K562 (cell line): ENCODE measurements at regions not wholly inside any gene's neighbourhood (a gene's known extent, or its start where the extent isn't known, plus 50 kb on each side); places are given as distances from the start of the nearest gene placed in this dataset.

ENCODE experiments used
- ATAC-seq: fragments of 200-7000 bp; cut with Tn5 transposase; 3 replicates; pipeline ENCODE4 v1.9.1; 2020; ENCODE audit warnings: moderate library complexity
- BruUV-seq: library from RNA; stranded (reverse); fragments of 400-500 nt; replicated peaks from 2 replicates; lab custom pipeline; 2021; lab: Mats Ljungman, UMichigan
- CTCF ChIA-PET: fragments of 300-600 bp; formaldehyde crosslinking; extraction: SDS; loops from one replicate; lab custom pipeline; 2021; ENCODE audit warnings: low intra/inter-chr PET ratio; lab: Yijun Ruan, JAX
- POLR2A ChIA-PET: fragments of 300-600, 350-650 bp; sonication (Branson Sonifier 250); formaldehyde crosslinking; extraction: SDS; loops from one replicate; lab custom pipeline; 2021; ENCODE audit warnings: antibody characterized with exemption, inconsistent platforms; lab: Yijun Ruan, JAX
- DNase-seq, 4 experiments: peaks; one replicate each; pipeline versions ENCODE4 v3.0.0 to v3.0.0-alpha.2; 2011 to 2018; ENCODE audit warnings: low spot score in 3 of 4, mixed read lengths in 3 of 4; ENCODE audit errors: extremely low read depth in 1 of 4
- FAIRE-seq: peaks from 2 replicates; lab custom pipeline; 2011; peaks lifted over from hg19 to GRCh38; lab: Jason Lieb, UNC
- H2AFZ ChIP-seq: 2 replicates; pipeline ENCODE4 v1.6.0; 2011; ENCODE audit warnings: low read depth, low read length, control low read depth, inconsistent platforms
- H3K27ac ChIP-seq: fragments of 200-600 bp; 3 replicates; pipeline ENCODE4 v1.8.0; 2011; ENCODE audit warnings: low read depth, mild to moderate bottlenecking, control low read depth, inconsistent platforms, low read length, moderate library complexity, mixed read lengths; ENCODE audit errors: extremely low read depth
- H3K27me3 ChIP-seq, 2 experiments: fragments of 300-600 bp in 1 of 2; 2 replicates in 1 of 2; 3 replicates in 1 of 2; pipeline versions ENCODE4 v1.6.0 to v1.8.0; 2011; ENCODE audit warnings: inconsistent platforms in 2 of 2, low read length in 2 of 2, mild to moderate bottlenecking in 1 of 2, mixed read lengths in 1 of 2, moderate library complexity in 1 of 2; ENCODE audit not compliant: control insufficient read depth in 2 of 2, insufficient read depth in 2 of 2
- H3K36me3 ChIP-seq: fragments of 300-600 bp; 3 replicates; pipeline ENCODE4 v1.8.0; 2011; ENCODE audit warnings: mild to moderate bottlenecking, low read length, inconsistent platforms; ENCODE audit not compliant: control insufficient read depth, insufficient read depth
- H3K4me1 ChIP-seq, 2 experiments: fragments of 200-600 bp in 1 of 2; replicated peaks in 1 of 2; 2 replicates in 1 of 2; 3 replicates in 1 of 2; pipeline versions ENCODE4 v1.5.1 to v1.8.0; 2011; ENCODE audit warnings: inconsistent platforms in 2 of 2, low read length in 2 of 2, mild to moderate bottlenecking in 1 of 2, mixed read lengths in 1 of 2, moderate library complexity in 1 of 2; ENCODE audit not compliant: control insufficient read depth in 2 of 2, insufficient read depth in 2 of 2
- H3K4me2 ChIP-seq: 2 replicates; pipeline ENCODE4 v1.6.1; 2011; ENCODE audit warnings: low read length, control low read depth, inconsistent platforms, mixed read lengths; ENCODE audit not compliant: insufficient read depth
- H3K4me3 ChIP-seq: fragments of 200-600 bp; sonication (generic), shearing (Covaris generic); 2 replicates; pipeline ENCODE4 v1.5.1; 2016; ENCODE audit warnings: control low read depth, inconsistent platforms
- H3K79me2 ChIP-seq: fragments of 200-600 bp; 3 replicates; pipeline ENCODE4 v1.8.0; 2011; ENCODE audit warnings: low read length, inconsistent platforms; ENCODE audit not compliant: control insufficient read depth, insufficient read depth
- H3K9ac ChIP-seq, 2 experiments: 2 replicates each; pipeline versions ENCODE4 v1.6.0 to v1.6.1; 2011; ENCODE audit warnings: low read depth in 2 of 2, low read length in 2 of 2, control low read depth in 1 of 2, inconsistent platforms in 1 of 2, mild to moderate bottlenecking in 1 of 2, mixed read lengths in 1 of 2; ENCODE audit not compliant: insufficient read depth in 1 of 2
- H3K9me1 ChIP-seq: one replicate; pipeline ENCODE4 v1.6.0; 2011; ENCODE audit warnings: inconsistent platforms, mild to moderate bottlenecking, low read length, moderate library complexity; ENCODE audit not compliant: control insufficient read depth, insufficient read depth
- H3K9me3 ChIP-seq: replicated peaks from 2 replicates; pipeline ENCODE4 v1.5.1; 2011; ENCODE audit warnings: low read depth, low read length, inconsistent platforms; ENCODE audit not compliant: control insufficient read depth, insufficient read depth
- H4K20me1 ChIP-seq: replicated peaks from 2 replicates; pipeline ENCODE4 v1.6.1; 2011; ENCODE audit warnings: low read length, inconsistent platforms, mixed read lengths; ENCODE audit not compliant: control insufficient read depth, insufficient read depth
- CBX1 ChIP-seq: sonication (generic); IDR thresholded peaks from 2 replicates; pipeline ENCODE4 v1.6.1; 2016; ENCODE audit warnings: antibody characterized with exemption, low read depth, mild to moderate bottlenecking
- DACH1 ChIP-seq: fragments of 450-650 bp; IDR thresholded peaks from 2 replicates; pipeline ENCODE4 v1.6.1; 2018; ENCODE audit not compliant: partially characterized antibody
- HEY1 ChIP-seq: fragments of 250-450 bp; sonication (Bioruptor Pico); IDR thresholded peaks from 2 replicates; pipeline ENCODE4 v1.5.0; 2020; ENCODE audit warnings: mild to moderate bottlenecking, moderate library complexity, borderline replicate concordance
- MTA3 ChIP-seq: fragments of 450-650 bp; formaldehyde crosslinking; IDR thresholded peaks from 2 replicates; pipeline ENCODE4 v1.6.1; 2017; ENCODE audit warnings: mild to moderate bottlenecking, borderline replicate concordance
- ZNF140 ChIP-seq: fragments of 250-450 bp; sonication (Bioruptor Pico); IDR thresholded peaks from 2 replicates; pipeline ENCODE4 v1.8.0; 2021; ENCODE audit warnings: moderate library complexity, mild to moderate bottlenecking, inconsistent platforms
- ZNF316 ChIP-seq: fragments of 450-650 bp; IDR thresholded peaks from 2 replicates; pipeline ENCODE4 v1.6.1; 2016
- WGBS: fragments of 100-300 bp; shearing (Covaris generic); methylation state at CpG from one replicate; pipeline ENCODE4 v1.1.6; 2016; ENCODE audit warnings: low coverage, mixed read lengths; ENCODE audit not compliant: insufficient coverage; ENCODE audit errors: missing lambda C conversion rate; 5-methylcytosine and 5-hydroxymethylcytosine counted together
- in situ Hi-C: fragments of 300-500 bp; cut with MboI; formaldehyde crosslinking; loops from 4 replicates; pipeline ENCODE4 v1.15.0; 2018; ENCODE audit warnings: inconsistent platforms, mixed read lengths
- intact Hi-C: fragments of 100-400 bp; cut with micrococcal nuclease; formaldehyde crosslinking; loops from 2 replicates; pipeline ENCODE4 v1.14.2; 2022
- TF ChIP-seq, protein P1 (sequence below): IDR thresholded peaks from 2 replicates; pipeline ENCODE4 v1.6.1; 2016; ENCODE audit warnings: missing genetic modification characterization, missing compliant biosample characterization

GRCh38 chr21:38885909-38886308, 80.2 kb downstream of the ETS2 start:
- in situ Hi-C loops = no loop called here
- intact Hi-C loops = no loop called here
- H3K27me3 ChIP-seq = no peaks in the 10 kb centered on the region; a peak in 1 of 5 replicates
- H3K79me2 ChIP-seq = no peaks in the 10 kb centered on the region
- no peak overlapping the region for H2AFZ ChIP-seq
- no peaks in the 10 kb centered on the region for H3K9me1 ChIP-seq
- H3K36me3 ChIP-seq = no peaks in the 10 kb centered on the region
- no peak overlapping the region for H3K4me2 ChIP-seq
- WGBS = 0% methylated on average over 1 of the region's 1 CpG
- ATAC-seq (no peak), DNase-seq (no peak), FAIRE-seq (no peak)
- H3K27ac ChIP-seq = no peak overlapping the region
- ChIA-PET CTCF (no interaction called here), POLR2A (no interaction called here)
- TF ChIP-seq DACH1 (no peak), MTA3 (no peak), ZNF316 (no peak), ZNF140 (no peak), HEY1 (CRISPR knock-in tag) (no peak), CBX1 (no peak)
- TF ChIP-seq, protein P1, sequence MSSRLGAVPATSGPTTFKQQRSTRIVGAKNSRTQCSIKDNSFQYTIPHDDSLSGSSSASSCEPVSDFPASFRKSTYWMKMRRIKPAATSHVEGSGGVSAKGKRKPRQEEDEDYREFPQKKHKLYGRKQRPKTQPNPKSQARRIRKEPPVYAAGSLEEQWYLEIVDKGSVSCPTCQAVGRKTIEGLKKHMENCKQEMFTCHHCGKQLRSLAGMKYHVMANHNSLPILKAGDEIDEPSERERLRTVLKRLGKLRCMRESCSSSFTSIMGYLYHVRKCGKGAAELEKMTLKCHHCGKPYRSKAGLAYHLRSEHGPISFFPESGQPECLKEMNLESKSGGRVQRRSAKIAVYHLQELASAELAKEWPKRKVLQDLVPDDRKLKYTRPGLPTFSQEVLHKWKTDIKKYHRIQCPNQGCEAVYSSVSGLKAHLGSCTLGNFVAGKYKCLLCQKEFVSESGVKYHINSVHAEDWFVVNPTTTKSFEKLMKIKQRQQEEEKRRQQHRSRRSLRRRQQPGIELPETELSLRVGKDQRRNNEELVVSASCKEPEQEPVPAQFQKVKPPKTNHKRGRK (tag) = no peak
- no peak overlapping the region for H3K4me3 ChIP-seq
- H3K9me3 ChIP-seq = no peaks in the 10 kb centered on the region
- H3K4me1 ChIP-seq = no peaks in the 10 kb centered on the region
- H3K9ac ChIP-seq = no peak overlapping the region
- BruUV-seq = no TSS peak
- H4K20me1 ChIP-seq = no peaks in the 10 kb centered on the region
